Vagina (tissue), 2 donors: ENCODE measurements at regions not wholly inside any gene's neighbourhood (a gene's known extent, or its start where the extent isn't known, plus 50 kb on each side); places are given as distances from the start of the nearest gene placed in this dataset.

Experiments
- DNase-seq, 2 donors: peaks; one replicate each; pipeline ENCODE4 v3.0.0-alpha.2; 2017; ENCODE audit errors: extremely low spot score in 2 of 2
- H3K27ac ChIP-seq: fragments of 200-600 bp; sonication (generic); one replicate; pipeline ENCODE4 v1.5.1; 2019
- H3K27me3 ChIP-seq: fragments of 200-600 bp; sonication (generic); one replicate; pipeline ENCODE4 v1.5.1; 2019
- H3K36me3 ChIP-seq, 2 donors: fragments of 200-600 bp; sonication (generic); one replicate each; pipeline ENCODE4 v1.5.1; 2017 to 2019
- H3K4me1 ChIP-seq: fragments of 200-600 bp; sonication (generic); one replicate; pipeline ENCODE4 v1.5.1; 2019
- H3K4me3 ChIP-seq, 2 donors: fragments of 200-600 bp; sonication (generic); 1 replicate in 1 of 2; 2 replicates in 1 of 2; pipeline ENCODE4 v1.5.1; 2016 to 2019
- H3K9me3 ChIP-seq: fragments of 200-600 bp; sonication (generic); one replicate; pipeline ENCODE4 v1.5.1; 2019
- CTCF ChIP-seq, 3 experiments: fragments of 450-650 bp in 2 of 3; fragments of 200-600 bp in 1 of 3; sonication (generic) in 1 of 3; IDR thresholded peaks; one replicate each; pipeline ENCODE4 v1.5.1; 2017 to 2019; ENCODE audit warnings: antibody characterized with exemption in 3 of 3, mild to moderate bottlenecking in 2 of 3, moderate library complexity in 2 of 3
- POLR2A ChIP-seq, 2 donors: fragments of 450-650 bp; IDR thresholded peaks; one replicate each; pipeline ENCODE4 v1.6.1; 2017; ENCODE audit warnings: antibody characterized with exemption in 2 of 2, mild to moderate bottlenecking in 2 of 2, moderate library complexity in 2 of 2
- POLR2AphosphoS5 ChIP-seq, 2 donors: sonication (generic); formaldehyde crosslinking; IDR thresholded peaks; one replicate each; pipeline ENCODE4 v1.9.0; 2017; ENCODE audit warnings: antibody characterized with exemption in 2 of 2, mild to moderate bottlenecking in 2 of 2, low read depth in 1 of 2; ENCODE audit not compliant: insufficient read depth in 1 of 2
- intact Hi-C: fragments of 100-400 bp; cut with DNase I; formaldehyde crosslinking; loops from one replicate; pipeline ENCODE4 v1.15.1; 2023

DNA sequence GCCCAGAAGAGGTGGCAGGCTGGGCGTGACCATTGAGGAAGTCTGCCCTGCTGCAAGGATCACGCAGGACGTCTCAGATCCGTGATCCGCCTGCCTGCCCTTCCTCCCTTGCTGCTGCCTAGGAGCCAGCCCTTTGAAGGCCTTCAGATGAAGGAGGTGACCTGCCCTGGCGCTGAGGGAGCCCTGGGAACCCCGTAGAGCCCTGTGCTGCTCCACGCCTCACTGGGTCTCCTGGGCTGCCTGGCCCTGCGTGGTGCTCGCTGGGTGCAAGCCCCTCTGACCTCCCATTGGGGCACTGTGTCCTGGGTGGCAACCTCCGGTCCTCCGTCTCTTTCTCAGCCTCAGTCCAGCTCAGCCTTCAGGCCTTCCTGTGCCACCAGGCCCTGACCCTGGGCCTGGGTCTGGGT lies 295.3 kb upstream of the IRX4 start:
- Histone ChIP-seq H3K36me3 (no peaks in the 10 kb centered on the region), H3K27ac (no peak overlapping the region), H3K9me3 (no peaks in the 10 kb centered on the region), H3K4me3 (no peak overlapping the region), H3K4me1 (no peaks in the 10 kb centered on the region), H3K27me3 (no peaks in the 10 kb centered on the region)
- DNase-seq, result no peak
- TF ChIP-seq POLR2A (IDR thresholded peaks at IDR 0.05) (no peak), POLR2AphosphoS5 (IDR thresholded peaks at IDR 0.05; ENCODE audit: insufficient read depth in 1 of 2, low read depth in 1 of 2) (no peak), CTCF (IDR thresholded peaks at IDR 0.05) (no peak)
- intact Hi-C loops, result no loop called here

- H3K36me3 ChIP-seq, result no peaks in the 10 kb centered on the region
- no peaks in the 10 kb centered on the region for H3K4me1 ChIP-seq
- TF ChIP-seq POLR2AphosphoS5 (IDR thresholded peaks at IDR 0.05; ENCODE audit: insufficient read depth in 1 of 2, low read depth in 1 of 2) (no peak), CTCF (IDR thresholded peaks at IDR 0.05) (no peak), POLR2A (IDR thresholded peaks at IDR 0.05) (no peak)
- no peak overlapping the region for H3K4me3 ChIP-seq
- intact Hi-C loops, result no loop called here
- DNase-seq, result no peak
- no peak overlapping the region for H3K27ac ChIP-seq
- no peaks in the 10 kb centered on the region for H3K9me3 ChIP-seq
- H3K27me3 ChIP-seq, result no peaks in the 10 kb centered on the region
These were observed 294.5 kb upstream of the IRX4 start for GRCh38 chr5:2177244-2177643.

- H3K27ac ChIP-seq, result no peak overlapping the region
- no peaks in the 10 kb centered on the region for H3K27me3 ChIP-seq
- no peak for TF ChIP-seq CTCF (IDR thresholded peaks at IDR 0.05)
- no peak for TF ChIP-seq POLR2A (IDR thresholded peaks at IDR 0.05)
- no peak for TF ChIP-seq POLR2AphosphoS5 (IDR thresholded peaks at IDR 0.05; ENCODE audit: insufficient read depth in 1 of 2, low read depth in 1 of 2)
- intact Hi-C loops, result no loop called here
- no peaks in the 10 kb centered on the region for H3K36me3 ChIP-seq
- no peaks in the 10 kb centered on the region for H3K9me3 ChIP-seq
- no peak overlapping the region for H3K4me3 ChIP-seq
- H3K4me1 ChIP-seq, result no peaks in the 10 kb centered on the region
- no peak for DNase-seq
These were observed 293.9 kb upstream of the IRX4 start for GRCh38 chr5:2176581-2176980.

DNA sequence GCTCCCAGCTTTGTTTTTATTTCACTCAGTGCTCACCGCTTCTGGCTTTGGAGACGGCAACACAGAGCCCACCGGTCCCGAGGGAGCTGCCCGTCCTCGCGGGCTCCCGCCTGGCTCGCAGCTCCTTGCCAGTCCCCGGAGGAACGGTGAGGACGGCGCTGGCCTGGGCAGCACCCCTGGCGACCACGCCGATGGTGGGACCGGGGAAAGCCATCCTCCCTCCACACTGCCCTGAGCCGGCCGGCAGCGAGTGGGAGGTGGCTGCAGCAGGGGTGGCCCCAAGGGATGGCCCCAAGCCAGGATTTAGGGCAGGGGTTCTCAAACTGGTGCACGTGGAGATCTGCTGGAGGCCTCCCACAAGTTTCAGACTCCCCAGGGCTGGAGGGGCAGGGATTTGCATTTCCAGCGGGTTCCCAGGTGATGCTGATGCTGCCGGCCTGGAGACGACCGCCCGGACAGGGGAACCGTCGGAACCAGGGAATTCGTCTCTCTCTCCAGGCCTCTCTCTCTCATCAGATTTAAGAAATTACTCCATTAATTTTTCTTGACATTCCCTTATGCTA lies 293.2 kb upstream of the IRX4 start:
- Histone ChIP-seq H3K27me3 (no peaks in the 10 kb centered on the region), H3K36me3 (no peaks in the 10 kb centered on the region), H3K4me3 (no peak overlapping the region), H3K9me3 (no peaks in the 10 kb centered on the region), H3K4me1 (no peaks in the 10 kb centered on the region), H3K27ac (no peak overlapping the region)
- DNase-seq, result no peak
- TF ChIP-seq POLR2A (IDR thresholded peaks at IDR 0.05) (no peak), POLR2AphosphoS5 (IDR thresholded peaks at IDR 0.05; ENCODE audit: insufficient read depth in 1 of 2, low read depth in 1 of 2) (no peak), CTCF (IDR thresholded peaks at IDR 0.05) (no peak)
- intact Hi-C loops, result no loop called here

GRCh38 chr5:2175041-2175440 lies 292.3 kb upstream of the IRX4 start:
- no peak for DNase-seq
- H3K4me1 ChIP-seq, result no peaks in the 10 kb centered on the region

More at GRCh38 chr5:2175041-2175440, 292.3 kb upstream of the IRX4 start:
- Histone ChIP-seq H3K9me3 (no peaks in the 10 kb centered on the region), H3K4me3 (no peak overlapping the region), H3K27me3 (no peaks in the 10 kb centered on the region), H3K27ac (no peak overlapping the region), H3K36me3 (no peaks in the 10 kb centered on the region)
- TF ChIP-seq POLR2AphosphoS5 (IDR thresholded peaks at IDR 0.05; ENCODE audit: insufficient read depth in 1 of 2, low read depth in 1 of 2), result no peak
- TF ChIP-seq CTCF (IDR thresholded peaks at IDR 0.05), result no peak
- no peak for TF ChIP-seq POLR2A (IDR thresholded peaks at IDR 0.05)
- intact Hi-C loops, result no loop called here
